ENCODE measurements at regions not wholly inside any gene's neighbourhood (a gene's known extent, or its start where the extent isn't known, plus 50 kb on each side); places are given as distances from the start of the nearest gene placed in this dataset.

- Mint-ChIP-seq H3K4me1 (no peaks in the 10 kb centered on the region), H3K9me3 (peaks cover 0 to 1% (median 0%) of the 10 kb centered on the region in 11 donors), H3K27ac (no peak overlapping the region), H3K4me3 (no peak overlapping the region), H3K27me3 (no peaks in the 10 kb centered on the region), H3K36me3 (no peaks in the 10 kb centered on the region)
- intact Hi-C loops (cut with micrococcal nuclease), result no loop called here
- no peaks in the 10 kb centered on the region for H3K36me3 ChIP-seq (ENCODE audit: control insufficient read depth in 2 of 3, insufficient read depth in 3 of 3, low read length in 3 of 3)
- no peaks in the 10 kb centered on the region for H3K4me1 ChIP-seq (ENCODE audit: control insufficient read depth in 2 of 2, insufficient read depth in 2 of 2, low read length in 2 of 2)
- no peaks in the 10 kb centered on the region for H3K27me3 ChIP-seq (ENCODE audit: control insufficient read depth in 2 of 2, insufficient read depth in 2 of 2, low read length in 2 of 2)
- no peak overlapping the region for H3K4me3 ChIP-seq (ENCODE audit: low read length)
- DNase-seq (no peak), ATAC-seq (no peak)
- no peaks in the 10 kb centered on the region for H3K9me3 ChIP-seq (ENCODE audit: control insufficient read depth in 2 of 3, low read length in 3 of 3)
- no peak overlapping the region for H3K27ac ChIP-seq (ENCODE audit: low read depth, low read length)
- POLR2A ChIA-PET, result no interaction called here
- CTCF ChIA-PET, result no interaction called here
Measured at GRCh38 chr2:180413336-180413735, 406.2 kb upstream of the CWC22 start.

GRCh38 chr2:180412219-180412618 is 405.1 kb upstream of the CWC22 start:
- Histone ChIP-seq H3K4me3 (ENCODE audit: low read length) (no peak overlapping the region), H3K27ac (ENCODE audit: low read depth, low read length) (no peak overlapping the region), H3K9me3 (ENCODE audit: control insufficient read depth in 2 of 3, low read length in 3 of 3) (no peaks in the 10 kb centered on the region), H3K27me3 (ENCODE audit: control insufficient read depth in 2 of 2, insufficient read depth in 2 of 2, low read length in 2 of 2) (no peaks in the 10 kb centered on the region), H3K4me1 (ENCODE audit: control insufficient read depth in 2 of 2, insufficient read depth in 2 of 2, low read length in 2 of 2) (no peaks in the 10 kb centered on the region), H3K36me3 (ENCODE audit: control insufficient read depth in 2 of 3, insufficient read depth in 3 of 3, low read length in 3 of 3) (no peaks in the 10 kb centered on the region)
- ATAC-seq (no peak), DNase-seq (no peak)
- H3K4me1 Mint-ChIP-seq, result no peaks in the 10 kb centered on the region
- no peaks in the 10 kb centered on the region for H3K36me3 Mint-ChIP-seq
- peaks cover 0 to 1% (median 0%) of the 10 kb centered on the region in 11 donors for H3K9me3 Mint-ChIP-seq
- no peak overlapping the region for H3K4me3 Mint-ChIP-seq
- POLR2A ChIA-PET, result no interaction called here
- CTCF ChIA-PET, result no interaction called here
- no peaks in the 10 kb centered on the region for H3K27me3 Mint-ChIP-seq
- intact Hi-C loops (cut with micrococcal nuclease), result no loop called here
- H3K27ac Mint-ChIP-seq, result no peak overlapping the region

- Histone ChIP-seq H3K4me1 (ENCODE audit: control insufficient read depth in 2 of 2, insufficient read depth in 2 of 2, low read length in 2 of 2) (no peaks in the 10 kb centered on the region), H3K27me3 (ENCODE audit: control insufficient read depth in 2 of 2, insufficient read depth in 2 of 2, low read length in 2 of 2) (no peaks in the 10 kb centered on the region), H3K36me3 (ENCODE audit: control insufficient read depth in 2 of 3, insufficient read depth in 3 of 3, low read length in 3 of 3) (no peaks in the 10 kb centered on the region), H3K27ac (ENCODE audit: low read depth, low read length) (no peak overlapping the region), H3K4me3 (ENCODE audit: low read length) (no peak overlapping the region), H3K9me3 (ENCODE audit: control insufficient read depth in 2 of 3, low read length in 3 of 3) (no peaks in the 10 kb centered on the region)
- POLR2A ChIA-PET, result no interaction called here
- H3K27ac Mint-ChIP-seq, result no peak overlapping the region
- intact Hi-C loops (cut with micrococcal nuclease), result no loop called here
- no peaks in the 10 kb centered on the region for H3K36me3 Mint-ChIP-seq
- no peaks in the 10 kb centered on the region for H3K4me1 Mint-ChIP-seq
- H3K4me3 Mint-ChIP-seq, result no peak overlapping the region
- H3K9me3 Mint-ChIP-seq, result peaks cover 0 to 1% (median 0%) of the 10 kb centered on the region in 11 donors
- no peak for DNase-seq
- no peak for ATAC-seq
- H3K27me3 Mint-ChIP-seq, result no peaks in the 10 kb centered on the region
- CTCF ChIA-PET, result no interaction called here
Measured at GRCh38 chr2:180411661-180412060, 404.6 kb upstream of the CWC22 start.

DNA sequence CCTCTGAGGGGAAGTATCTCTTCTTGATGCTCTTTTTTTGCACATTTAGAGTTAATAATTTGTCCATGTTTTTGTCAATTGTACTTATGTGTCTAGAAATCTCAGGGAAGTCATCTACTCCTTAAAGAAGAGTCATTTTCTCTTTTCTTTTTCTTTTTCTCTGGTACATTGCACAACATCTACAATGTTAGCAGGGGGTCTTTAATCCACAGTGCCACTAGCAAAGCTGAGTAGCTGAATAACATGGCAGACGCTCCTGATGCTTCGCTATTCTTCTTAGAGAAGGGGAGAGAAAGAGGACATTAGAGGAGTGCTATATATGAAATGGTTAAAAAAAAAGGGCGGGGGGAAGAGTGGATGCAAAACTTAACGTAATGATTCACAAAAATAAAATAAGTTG is 399.6 kb upstream of the CWC22 start:
- H3K4me1 Mint-ChIP-seq, result no peaks in the 10 kb centered on the region
- no peak for ATAC-seq

GRCh38 chr2:180405520-180405919 is 398.4 kb upstream of the CWC22 start:
- no peak overlapping the region for H3K27ac Mint-ChIP-seq
- no peaks in the 10 kb centered on the region for H3K27me3 Mint-ChIP-seq
- no peaks in the 10 kb centered on the region for H3K36me3 Mint-ChIP-seq
- H3K27ac ChIP-seq (ENCODE audit: low read depth, low read length), result no peak overlapping the region
- DNase-seq (no peak), ATAC-seq (no peak)
- intact Hi-C loops (cut with micrococcal nuclease), result no loop called here
- no peaks in the 10 kb centered on the region for H3K36me3 ChIP-seq (ENCODE audit: control insufficient read depth in 2 of 3, insufficient read depth in 3 of 3, low read length in 3 of 3)
- H3K9me3 Mint-ChIP-seq, result peaks cover 0 to 3% (median 0%) of the 10 kb centered on the region in 11 donors
- no peak overlapping the region for H3K4me3 ChIP-seq (ENCODE audit: low read length)
- no peaks in the 10 kb centered on the region for H3K4me1 Mint-ChIP-seq
- H3K27me3 ChIP-seq (ENCODE audit: control insufficient read depth in 2 of 2, insufficient read depth in 2 of 2, low read length in 2 of 2), result no peaks in the 10 kb centered on the region
- H3K4me1 ChIP-seq (ENCODE audit: control insufficient read depth in 2 of 2, insufficient read depth in 2 of 2, low read length in 2 of 2), result no peaks in the 10 kb centered on the region
- no peak overlapping the region for H3K4me3 Mint-ChIP-seq
- H3K9me3 ChIP-seq (ENCODE audit: control insufficient read depth in 2 of 3, low read length in 3 of 3), result no peaks in the 10 kb centered on the region
- ChIA-PET CTCF (no interaction called here), POLR2A (no interaction called here)

More for the DNA sequence above, 399.6 kb upstream of the CWC22 start:
- intact Hi-C loops (cut with micrococcal nuclease), result no loop called here
- Mint-ChIP-seq H3K27me3 (no peaks in the 10 kb centered on the region), H3K9me3 (peaks cover 0 to 3% (median 0%) of the 10 kb centered on the region in 11 donors), H3K4me3 (no peak overlapping the region), H3K27ac (no peak overlapping the region), H3K36me3 (no peaks in the 10 kb centered on the region)
- Histone ChIP-seq H3K4me1 (ENCODE audit: control insufficient read depth in 2 of 2, insufficient read depth in 2 of 2, low read length in 2 of 2) (no peaks in the 10 kb centered on the region), H3K36me3 (ENCODE audit: control insufficient read depth in 2 of 3, insufficient read depth in 3 of 3, low read length in 3 of 3) (no peaks in the 10 kb centered on the region), H3K27ac (ENCODE audit: low read depth, low read length) (no peak overlapping the region), H3K27me3 (ENCODE audit: control insufficient read depth in 2 of 2, insufficient read depth in 2 of 2, low read length in 2 of 2) (no peaks in the 10 kb centered on the region), H3K9me3 (ENCODE audit: control insufficient read depth in 2 of 3, low read length in 3 of 3) (no peaks in the 10 kb centered on the region), H3K4me3 (ENCODE audit: low read length) (no peak overlapping the region)
- no peak for DNase-seq
- ChIA-PET POLR2A (no interaction called here), CTCF (no interaction called here)

DNA sequence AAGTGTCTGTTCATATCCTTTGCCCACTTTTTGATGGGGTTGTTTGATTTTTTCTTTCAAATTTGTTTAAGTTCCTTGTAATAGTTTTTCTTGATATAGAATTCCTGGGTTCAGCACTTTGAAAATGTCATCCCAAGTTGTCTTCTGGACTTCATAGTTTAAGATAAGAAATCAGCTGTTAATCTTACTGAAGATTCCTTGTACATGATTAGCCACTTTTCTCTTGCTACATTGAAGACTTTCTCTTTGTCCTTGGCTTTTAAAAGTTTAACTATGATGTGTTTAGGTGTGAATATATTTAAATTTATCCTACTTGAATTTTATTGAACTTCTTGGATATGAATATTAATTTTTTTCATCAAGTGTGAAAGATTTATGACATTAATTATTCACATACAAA is 387.2 kb upstream of the CWC22 start:
- Mint-ChIP-seq H3K36me3 (no peaks in the 10 kb centered on the region), H3K4me3 (no peak overlapping the region), H3K9me3 (peaks cover 0 to 35% (median 14%) of the 10 kb centered on the region in 11 donors), H3K4me1 (no peaks in the 10 kb centered on the region), H3K27ac (no peak overlapping the region), H3K27me3 (no peaks in the 10 kb centered on the region)
- Histone ChIP-seq H3K9me3 (ENCODE audit: control insufficient read depth in 2 of 3, low read length in 3 of 3) (no peaks in the 10 kb centered on the region), H3K36me3 (ENCODE audit: control insufficient read depth in 2 of 3, insufficient read depth in 3 of 3, low read length in 3 of 3) (no peaks in the 10 kb centered on the region), H3K27me3 (ENCODE audit: control insufficient read depth in 2 of 2, insufficient read depth in 2 of 2, low read length in 2 of 2) (no peaks in the 10 kb centered on the region), H3K4me3 (ENCODE audit: low read length) (no peak overlapping the region), H3K4me1 (ENCODE audit: control insufficient read depth in 2 of 2, insufficient read depth in 2 of 2, low read length in 2 of 2) (no peaks in the 10 kb centered on the region), H3K27ac (ENCODE audit: low read depth, low read length) (no peak overlapping the region)
- DNase-seq, result no peak
- ATAC-seq, result no peak
- POLR2A ChIA-PET, result no interaction called here
- intact Hi-C loops (cut with micrococcal nuclease), result no loop called here
- CTCF ChIA-PET, result interaction anchor here (0.6 kb wide), 1 partner anchor 1249 kb away, joined by 3 read pairs; no protein-coding TSS in a partner anchor

- H3K4me3 Mint-ChIP-seq, result no peak overlapping the region
- no peak for ATAC-seq
- H3K4me1 Mint-ChIP-seq, result no peaks in the 10 kb centered on the region
- no peaks in the 10 kb centered on the region for H3K36me3 Mint-ChIP-seq
- no peak overlapping the region for H3K27ac ChIP-seq (ENCODE audit: low read depth, low read length)
- DNase-seq, result no peak
- no peaks in the 10 kb centered on the region for H3K4me1 ChIP-seq (ENCODE audit: control insufficient read depth in 2 of 2, insufficient read depth in 2 of 2, low read length in 2 of 2)
- H3K9me3 ChIP-seq (ENCODE audit: control insufficient read depth in 2 of 3, low read length in 3 of 3), result no peaks in the 10 kb centered on the region
- peaks cover 0 to 18% (median 3%) of the 10 kb centered on the region in 11 donors for H3K9me3 Mint-ChIP-seq
- no peak overlapping the region for H3K4me3 ChIP-seq (ENCODE audit: low read length)
- CTCF ChIA-PET, result no interaction called here
- POLR2A ChIA-PET, result no interaction called here
- H3K36me3 ChIP-seq (ENCODE audit: control insufficient read depth in 2 of 3, insufficient read depth in 3 of 3, low read length in 3 of 3), result no peaks in the 10 kb centered on the region
- intact Hi-C loops (cut with micrococcal nuclease), result no loop called here
- no peaks in the 10 kb centered on the region for H3K27me3 Mint-ChIP-seq
- H3K27me3 ChIP-seq (ENCODE audit: control insufficient read depth in 2 of 2, insufficient read depth in 2 of 2, low read length in 2 of 2), result no peaks in the 10 kb centered on the region
- H3K27ac Mint-ChIP-seq, result no peak overlapping the region
Measured at GRCh38 chr2:180385601-180386201, 378.6 kb upstream of the CWC22 start.

All from naive thymus-derived CD4-positive, alpha-beta T cell (primary cell).